ENCODE measurements at regions not wholly inside any gene's neighbourhood (a gene's known extent, or its start where the extent isn't known, plus 50 kb on each side); places are given as distances from the start of the nearest gene placed in this dataset.

- TF ChIP-seq, protein P1, sequence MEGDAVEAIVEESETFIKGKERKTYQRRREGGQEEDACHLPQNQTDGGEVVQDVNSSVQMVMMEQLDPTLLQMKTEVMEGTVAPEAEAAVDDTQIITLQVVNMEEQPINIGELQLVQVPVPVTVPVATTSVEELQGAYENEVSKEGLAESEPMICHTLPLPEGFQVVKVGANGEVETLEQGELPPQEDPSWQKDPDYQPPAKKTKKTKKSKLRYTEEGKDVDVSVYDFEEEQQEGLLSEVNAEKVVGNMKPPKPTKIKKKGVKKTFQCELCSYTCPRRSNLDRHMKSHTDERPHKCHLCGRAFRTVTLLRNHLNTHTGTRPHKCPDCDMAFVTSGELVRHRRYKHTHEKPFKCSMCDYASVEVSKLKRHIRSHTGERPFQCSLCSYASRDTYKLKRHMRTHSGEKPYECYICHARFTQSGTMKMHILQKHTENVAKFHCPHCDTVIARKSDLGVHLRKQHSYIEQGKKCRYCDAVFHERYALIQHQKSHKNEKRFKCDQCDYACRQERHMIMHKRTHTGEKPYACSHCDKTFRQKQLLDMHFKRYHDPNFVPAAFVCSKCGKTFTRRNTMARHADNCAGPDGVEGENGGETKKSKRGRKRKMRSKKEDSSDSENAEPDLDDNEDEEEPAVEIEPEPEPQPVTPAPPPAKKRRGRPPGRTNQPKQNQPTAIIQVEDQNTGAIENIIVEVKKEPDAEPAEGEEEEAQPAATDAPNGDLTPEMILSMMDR (conservative IDR thresholded peaks at IDR 0.05 in 1 of 2, IDR thresholded peaks at IDR 0.05 in 1 of 2; ENCODE audit: extremely low read depth in 1 of 2, insufficient read depth in 1 of 2, low read depth in 1 of 2, low read length in 2 of 2), result no peak
- no peak for TF ChIP-seq EZH2 (IDR thresholded peaks at IDR 0.05; ENCODE audit: borderline replicate concordance, low read length)
Observed at GRCh38 chr15:47918877-47919276, 201.6 kb downstream of the SEMA6D start.

Measured in mammary epithelial cell (primary cell).